MM.1S (cell line): ENCODE measurements at regions not wholly inside any gene's neighbourhood (a gene's known extent, or its start where the extent isn't known, plus 50 kb on each side); places are given as distances from the start of the nearest gene placed in this dataset.

Source experiments
- DNase-seq: peaks from one replicate; pipeline ENCODE4 v3.0.0-alpha.2; 2015
- H2AFZ ChIP-seq: fragments of 300-600 bp; sonication (generic); 2 replicates; pipeline ENCODE4 v1.6.0; 2016; ENCODE audit warnings: antibody characterized with exemption, low read length
- H3F3A ChIP-seq: fragments of 300-600 bp; sonication (generic); 2 replicates; pipeline ENCODE4 v1.6.1; 2016; ENCODE audit warnings: mild to moderate bottlenecking, antibody characterized with exemption, low read length, moderate library complexity, mixed read lengths; ENCODE audit not compliant: insufficient read depth
- H3K27ac ChIP-seq: fragments of 300-600 bp; sonication (generic); 2 replicates; pipeline ENCODE4 v1.5.1; 2016; ENCODE audit warnings: mild to moderate bottlenecking, low read length
- H3K27me3 ChIP-seq: fragments of 300-600 bp; sonication (generic); replicated peaks from 2 replicates; pipeline ENCODE4 v1.6.0; 2016; ENCODE audit warnings: low read length; ENCODE audit not compliant: insufficient read depth
- H3K36me3 ChIP-seq: fragments of 300-600 bp; sonication (generic); replicated peaks from 2 replicates; pipeline ENCODE4 v1.6.1; 2016; ENCODE audit warnings: mild to moderate bottlenecking, low read length, mixed read lengths; ENCODE audit not compliant: insufficient read depth
- H3K4me1 ChIP-seq: fragments of 300-600 bp; sonication (generic); 2 replicates; pipeline ENCODE4 v1.6.1; 2016; ENCODE audit warnings: low read length, mixed read lengths
- H3K4me2 ChIP-seq: fragments of 300-600 bp; sonication (generic); 2 replicates; pipeline ENCODE4 v1.6.0; 2016; ENCODE audit warnings: low read depth, low read length
- H3K4me3 ChIP-seq: fragments of 300-600 bp; sonication (generic); 2 replicates; pipeline ENCODE4 v1.5.1; 2016; ENCODE audit warnings: low read length, mixed read lengths
- H3K79me2 ChIP-seq: fragments of 300-600 bp; sonication (generic); 2 replicates; pipeline ENCODE4 v1.6.1; 2016; ENCODE audit warnings: mixed run types, low read length, mixed read lengths
- H3K9ac ChIP-seq: fragments of 300-600 bp; sonication (generic); 2 replicates; pipeline ENCODE4 v1.6.1; 2016; ENCODE audit warnings: low read length, mixed read lengths
- H3K9me2 ChIP-seq: fragments of 300-600 bp; sonication (generic); replicated peaks from 2 replicates; pipeline ENCODE4 v1.6.1; 2016; ENCODE audit warnings: mild to moderate bottlenecking, low read length, mixed read lengths; ENCODE audit not compliant: insufficient read depth
- H3K9me3 ChIP-seq: fragments of 300-600 bp; sonication (generic); replicated peaks from 2 replicates; pipeline ENCODE4 v1.6.1; 2016; ENCODE audit warnings: mild to moderate bottlenecking, low read length, mixed read lengths; ENCODE audit not compliant: insufficient read depth
- H4K20me1 ChIP-seq: fragments of 300-600 bp; sonication (generic); 2 replicates; pipeline ENCODE4 v1.6.1; 2016; ENCODE audit warnings: mild to moderate bottlenecking, low read length, moderate library complexity, mixed read lengths; ENCODE audit not compliant: insufficient read depth
- CTCF ChIP-seq: fragments of 300-600 bp; sonication (generic); IDR thresholded peaks from 2 replicates; pipeline ENCODE4 v1.5.1; 2016; ENCODE audit warnings: antibody characterized with exemption, low read length, mixed read lengths
- EZH2 ChIP-seq: fragments of 300-600 bp; sonication (generic); optimal IDR thresholded peaks from 2 replicates; pipeline ENCODE3; 2017; ENCODE audit warnings: low read depth, mild to moderate bottlenecking, antibody characterized with exemption, low read length, mixed read lengths
- EZH2phosphoT487 ChIP-seq: fragments of 300-600 bp; sonication (generic); IDR thresholded peaks from 2 replicates; pipeline ENCODE4 v1.6.1; 2018; ENCODE audit warnings: antibody characterized with exemption, low read length

DNA sequence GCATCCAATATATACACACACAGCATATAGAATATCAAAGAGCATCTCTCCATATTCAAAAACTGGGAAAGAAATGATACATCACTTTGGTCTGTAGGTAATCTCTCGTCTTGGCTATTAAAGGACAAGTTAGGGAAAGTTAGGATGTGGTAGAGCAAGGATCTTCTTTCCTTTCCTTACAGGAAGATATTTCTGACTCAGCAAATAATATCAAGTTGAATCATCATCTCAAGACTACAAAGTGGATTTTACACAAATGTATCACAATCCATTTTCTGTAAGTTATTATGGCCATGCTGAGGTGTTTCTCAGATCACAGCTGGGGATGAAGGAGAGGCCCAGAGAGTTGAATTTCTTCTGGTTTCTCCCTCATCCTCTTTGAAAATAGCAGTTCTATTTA lies 651.7 kb upstream of the CCNG1 start:
- no peak overlapping the region for H3K27ac ChIP-seq
- H3K9me2 ChIP-seq = no peaks in the 10 kb centered on the region
- no peaks in the 10 kb centered on the region for H3K27me3 ChIP-seq
- no peak for TF ChIP-seq CTCF
- TF ChIP-seq EZH2 = no peak
- TF ChIP-seq EZH2phosphoT487 = no peak
- H3K9ac ChIP-seq = no peak overlapping the region
- no peak for DNase-seq
- H3K79me2 ChIP-seq = no peaks in the 10 kb centered on the region
- H3K4me3 ChIP-seq = no peak overlapping the region
- no peaks in the 10 kb centered on the region for H3F3A ChIP-seq
- H2AFZ ChIP-seq = no peak overlapping the region
- H3K4me1 ChIP-seq = no peaks in the 10 kb centered on the region
- H3K36me3 ChIP-seq = no peaks in the 10 kb centered on the region
- no peak overlapping the region for H3K4me2 ChIP-seq
- no peaks in the 10 kb centered on the region for H4K20me1 ChIP-seq
- no peaks in the 10 kb centered on the region for H3K9me3 ChIP-seq

DNA sequence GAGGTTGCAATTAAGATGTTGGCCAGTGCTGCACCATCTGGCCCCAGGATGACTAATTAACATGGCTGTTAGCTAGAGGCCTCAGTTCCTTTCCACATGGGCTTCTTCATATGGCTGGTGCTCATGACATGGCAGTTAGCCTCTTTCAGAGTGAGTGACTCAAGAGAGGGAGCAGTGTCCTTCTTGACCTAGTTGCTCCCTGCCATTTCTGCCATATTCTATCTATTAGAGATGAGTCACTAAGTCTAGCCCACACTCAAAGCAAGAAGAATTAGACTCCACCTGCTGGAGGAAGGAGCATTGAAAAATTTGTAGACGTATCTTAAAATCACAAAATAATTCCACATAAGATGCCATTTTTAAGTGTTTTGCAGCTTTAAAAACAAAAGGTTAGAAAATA lies 651.2 kb upstream of the CCNG1 start:
- H3K9ac ChIP-seq = no peak overlapping the region
- no peak for TF ChIP-seq CTCF
- no peak for TF ChIP-seq EZH2phosphoT487
- TF ChIP-seq EZH2 = no peak
- no peaks in the 10 kb centered on the region for H3K36me3 ChIP-seq
- H3K27ac ChIP-seq = no peak overlapping the region
- no peaks in the 10 kb centered on the region for H4K20me1 ChIP-seq
- no peaks in the 10 kb centered on the region for H3K79me2 ChIP-seq
- no peak overlapping the region for H3K4me2 ChIP-seq
- H3F3A ChIP-seq = no peaks in the 10 kb centered on the region
- no peak overlapping the region for H2AFZ ChIP-seq
- no peak for DNase-seq
- H3K9me2 ChIP-seq = no peaks in the 10 kb centered on the region
- H3K4me3 ChIP-seq = no peak overlapping the region
- no peaks in the 10 kb centered on the region for H3K9me3 ChIP-seq
- no peaks in the 10 kb centered on the region for H3K4me1 ChIP-seq
- H3K27me3 ChIP-seq = no peaks in the 10 kb centered on the region

- Histone ChIP-seq H3K9me3 (no peaks in the 10 kb centered on the region), H3K79me2 (no peaks in the 10 kb centered on the region), H3K4me1 (no peaks in the 10 kb centered on the region), H3F3A (no peaks in the 10 kb centered on the region), H2AFZ (no peak overlapping the region), H3K4me3 (no peak overlapping the region), H3K9ac (no peak overlapping the region), H4K20me1 (no peaks in the 10 kb centered on the region), H3K27me3 (no peaks in the 10 kb centered on the region), H3K27ac (no peak overlapping the region), H3K36me3 (no peaks in the 10 kb centered on the region), H3K4me2 (no peak overlapping the region), H3K9me2 (no peaks in the 10 kb centered on the region)
- TF ChIP-seq CTCF = no peak
- no peak for DNase-seq
Measured at GRCh38 chr5:162796507-162796906, 640.9 kb upstream of the CCNG1 start.

DNA sequence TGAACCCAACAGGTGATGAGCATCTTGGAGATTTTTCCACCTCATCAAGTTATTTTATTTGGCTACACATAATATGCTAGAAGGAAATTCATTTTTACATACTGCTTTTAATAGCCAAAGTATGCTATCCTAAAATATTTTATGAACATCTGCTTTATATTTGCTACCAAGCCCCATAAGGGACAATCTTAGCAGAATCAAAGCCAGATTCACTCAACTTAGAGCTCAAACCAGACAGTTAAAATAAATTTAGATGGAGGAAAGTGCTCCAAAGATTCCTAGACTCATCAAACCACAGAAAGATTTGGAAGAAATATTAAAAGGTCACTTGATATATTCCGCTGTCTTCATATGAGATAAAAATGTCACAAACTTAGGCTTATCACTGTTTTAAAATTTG lies 637.1 kb upstream of the CCNG1 start:
- Histone ChIP-seq H3K27me3 (no peaks in the 10 kb centered on the region), H3K36me3 (no peaks in the 10 kb centered on the region), H3K4me2 (no peak overlapping the region), H3K4me1 (no peaks in the 10 kb centered on the region), H3K9me2 (no peaks in the 10 kb centered on the region), H3K9ac (no peak overlapping the region), H3F3A (no peaks in the 10 kb centered on the region), H3K79me2 (no peaks in the 10 kb centered on the region), H2AFZ (no peak overlapping the region), H3K4me3 (no peak overlapping the region), H3K9me3 (no peaks in the 10 kb centered on the region), H3K27ac (no peak overlapping the region), H4K20me1 (no peaks in the 10 kb centered on the region)
- no peak for TF ChIP-seq EZH2phosphoT487
- no peak for DNase-seq
